Activated CD8-positive, alpha-beta T cell treated with anti-CD3 and anti-CD28 coated beads, Interleukin-2, amount 10 ng/mL, durations not matched to agents 7 days and 5 days (primary cell): ENCODE measurements at regions not wholly inside any gene's neighbourhood (a gene's known extent, or its start where the extent isn't known, plus 50 kb on each side); places are given as distances from the start of the nearest gene placed in this dataset.
A peak's percentile ranks its signal among the peaks of the same experiment; 100 is the strongest.

Source experiments
- ATAC-seq: fragments of 150-1000 bp; cut with Tn5 transposase; one replicate; pipeline ENCODE4 v1.10.0; 2021; ENCODE audit warnings: moderate library complexity
- CTCF ChIA-PET: fragments of 350-600 bp; sonication (Branson Sonifier 250); formaldehyde crosslinking; loops from one replicate; lab custom pipeline; 2021; ENCODE audit warnings: antibody characterized with exemption; lab: Charles Lee
- POLR2A ChIA-PET: fragments of 350-600 bp; sonication (Branson Sonifier 250); formaldehyde crosslinking; loops from one replicate; lab custom pipeline; 2021; ENCODE audit warnings: antibody characterized with exemption; lab: Charles Lee
- DNase-seq: peaks from one replicate; pipeline ENCODE4 v3.0.0-alpha.2; 2020
- H3K27ac Mint-ChIP-seq: one replicate; pipeline ENCODE4 v1.8.0; 2021; ENCODE audit warnings: mild to moderate bottlenecking, mixed read lengths
- H3K27me3 Mint-ChIP-seq: one replicate; pipeline ENCODE4 v1.8.0; 2021; ENCODE audit warnings: low read depth, mixed read lengths
- H3K36me3 Mint-ChIP-seq: one replicate; pipeline ENCODE4 v1.8.0; 2021; ENCODE audit warnings: low read depth, mixed read lengths
- H3K4me1 Mint-ChIP-seq: one replicate; pipeline ENCODE4 v1.8.0; 2021; ENCODE audit warnings: low read depth, mixed read lengths
- H3K4me3 Mint-ChIP-seq: one replicate; pipeline ENCODE4 v1.8.0; 2021; ENCODE audit warnings: mild to moderate bottlenecking, mixed read lengths
- H3K9me3 Mint-ChIP-seq: one replicate; pipeline ENCODE4 v1.8.0; 2022; ENCODE audit warnings: mixed read lengths; ENCODE audit not compliant: insufficient read depth

DNA sequence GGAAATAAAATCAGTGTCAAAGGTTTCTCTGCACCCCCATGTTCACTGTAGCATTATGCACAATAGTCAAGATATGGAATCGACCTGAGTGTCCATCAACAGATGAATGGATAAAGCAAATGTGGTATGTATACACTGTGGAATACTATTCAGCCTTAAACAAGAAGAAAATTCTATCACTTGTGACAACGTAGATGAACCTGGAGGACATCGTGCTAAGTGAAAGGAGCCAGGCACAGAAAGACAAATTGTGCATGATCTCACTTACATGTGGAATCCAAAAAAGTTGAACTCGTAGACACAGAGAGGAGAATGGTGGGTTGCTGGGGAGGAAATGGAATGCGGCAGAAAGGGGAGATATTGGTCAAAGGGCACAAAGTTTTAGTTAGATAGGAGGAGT, 136.3 kb upstream of the ESR1 start:
- ChIA-PET POLR2A (no interaction called here), CTCF (no interaction called here)
- H3K27me3 Mint-ChIP-seq, result peaks cover 3% of the 10 kb centered on the region
- H3K9me3 Mint-ChIP-seq, result no peaks in the 10 kb centered on the region
- no peak for DNase-seq
- no peak overlapping the region for H3K4me3 Mint-ChIP-seq
- ATAC-seq, result no peak
- no peak overlapping the region for H3K27ac Mint-ChIP-seq
- peaks cover 3% of the 10 kb centered on the region for H3K4me1 Mint-ChIP-seq
- no peaks in the 10 kb centered on the region for H3K36me3 Mint-ChIP-seq

DNA sequence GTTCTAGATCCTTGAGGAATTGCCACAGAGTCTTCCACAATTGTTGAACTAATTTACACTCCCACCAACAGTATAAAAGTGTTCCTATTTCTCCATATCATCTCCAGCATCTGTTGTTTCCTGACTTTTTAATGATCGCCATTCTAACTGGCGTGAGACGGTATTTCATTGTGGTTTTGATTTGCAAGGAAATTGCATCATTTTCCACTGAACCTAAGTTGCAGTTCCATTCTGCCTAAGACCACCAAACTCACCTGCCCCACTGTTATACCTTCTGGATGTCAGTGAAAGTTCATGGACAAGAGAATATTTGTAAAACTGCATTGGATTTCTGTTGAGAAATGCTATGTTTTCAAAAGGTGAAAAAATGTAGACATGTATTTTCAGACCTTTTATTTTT, 132.9 kb upstream of the ESR1 start:
- POLR2A ChIA-PET, result no interaction called here
- Mint-ChIP-seq H3K9me3 (no peaks in the 10 kb centered on the region), H3K27me3 (peaks cover 3% of the 10 kb centered on the region), H3K27ac (no peak overlapping the region), H3K4me3 (no peak overlapping the region), H3K36me3 (no peaks in the 10 kb centered on the region), H3K4me1 (peaks cover 3% of the 10 kb centered on the region)
- DNase-seq (no peak), ATAC-seq (no peak)
- CTCF ChIA-PET, result interaction anchor here (1.6 to 2.9 kb wide), 2 partner anchors 594 to 682 kb away, joined by 3 to 9 read pairs; no protein-coding TSS in a partner anchor

DNA sequence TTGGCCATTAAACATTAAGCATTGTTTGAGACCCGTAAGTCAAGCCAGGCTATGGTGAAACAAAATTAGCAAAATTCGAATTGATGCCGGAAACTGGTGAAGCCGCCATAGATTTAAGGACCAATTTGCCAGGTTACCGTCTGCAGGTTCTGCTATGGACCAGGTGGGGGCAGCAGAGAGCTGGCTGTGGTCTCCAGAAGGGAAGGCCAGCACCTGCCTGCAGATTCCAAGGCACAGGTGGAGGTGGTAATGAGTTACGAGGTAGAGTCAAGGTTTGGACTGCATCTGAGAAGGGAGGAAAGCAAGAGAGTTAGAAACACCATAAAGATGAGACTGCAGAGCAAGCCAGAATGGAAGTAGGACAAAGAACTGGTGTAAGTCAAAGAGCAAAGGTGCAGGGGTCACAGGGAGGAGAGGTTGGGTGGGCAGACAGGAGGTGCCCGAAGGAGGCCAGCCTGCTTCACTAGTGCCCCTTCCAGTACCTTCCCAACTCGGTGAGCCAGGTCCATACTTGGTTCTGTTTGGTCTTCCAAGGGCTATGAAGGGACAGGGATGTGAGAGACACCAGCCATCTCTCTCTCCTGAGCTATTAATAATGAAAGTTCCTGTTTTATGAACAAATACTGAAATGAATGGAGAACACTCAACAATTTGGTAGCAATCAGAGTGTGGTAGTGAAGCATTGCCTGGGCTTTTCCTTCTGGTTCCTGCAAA, 131.6 kb upstream of the ESR1 start:
- ChIA-PET POLR2A (no interaction called here), CTCF (interaction anchor here (1.0 to 2.9 kb wide), 12 partner anchors 9 to 681 kb away, joined by 3 to 15 read pairs (median 4); no protein-coding TSS in a partner anchor)
- Mint-ChIP-seq H3K4me1 (peaks cover 3% of the 10 kb centered on the region), H3K27me3 (peaks cover 3% of the 10 kb centered on the region), H3K27ac (no peak overlapping the region), H3K9me3 (no peaks in the 10 kb centered on the region), H3K36me3 (no peaks in the 10 kb centered on the region), H3K4me3 (no peak overlapping the region)
- DNase-seq (peak; percentile 62), ATAC-seq (peak; percentile 82)

DNA sequence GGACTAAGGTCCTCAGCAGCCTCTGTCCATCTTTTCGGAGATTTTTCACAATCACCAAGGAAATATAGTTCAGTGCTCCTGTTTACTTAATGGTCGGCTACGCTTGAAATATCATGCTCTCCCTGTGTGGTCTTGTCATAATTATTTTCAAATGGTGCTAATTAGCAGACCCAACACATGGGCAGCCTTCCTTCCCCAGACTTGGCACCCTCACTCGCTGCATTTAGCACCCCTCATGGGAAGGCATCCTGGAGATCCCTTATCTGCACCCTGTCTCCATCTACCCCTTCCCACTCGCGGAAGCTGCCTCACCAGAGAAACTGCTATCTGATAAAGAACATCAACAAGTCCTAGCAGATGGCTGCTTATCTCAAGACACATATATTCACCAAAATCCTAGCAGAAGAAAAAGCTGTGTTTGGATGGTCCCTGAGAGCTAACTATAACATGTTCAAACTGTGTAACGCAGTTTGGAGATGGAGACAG, 131.0 kb upstream of the ESR1 start:
- POLR2A ChIA-PET, result no interaction called here
- CTCF ChIA-PET, result interaction anchor here (1.0 to 2.9 kb wide), 10 partner anchors 10 to 662 kb away, joined by 3 to 15 read pairs (median 4); no protein-coding TSS in a partner anchor
- DNase-seq (no peak), ATAC-seq (no peak)
- H3K4me1 Mint-ChIP-seq, result peaks cover 8% of the 10 kb centered on the region
- H3K9me3 Mint-ChIP-seq, result no peaks in the 10 kb centered on the region
- H3K4me3 Mint-ChIP-seq, result no peak overlapping the region
- H3K27me3 Mint-ChIP-seq, result peaks cover 5% of the 10 kb centered on the region
- H3K27ac Mint-ChIP-seq, result no peak overlapping the region
- no peaks in the 10 kb centered on the region for H3K36me3 Mint-ChIP-seq

DNA sequence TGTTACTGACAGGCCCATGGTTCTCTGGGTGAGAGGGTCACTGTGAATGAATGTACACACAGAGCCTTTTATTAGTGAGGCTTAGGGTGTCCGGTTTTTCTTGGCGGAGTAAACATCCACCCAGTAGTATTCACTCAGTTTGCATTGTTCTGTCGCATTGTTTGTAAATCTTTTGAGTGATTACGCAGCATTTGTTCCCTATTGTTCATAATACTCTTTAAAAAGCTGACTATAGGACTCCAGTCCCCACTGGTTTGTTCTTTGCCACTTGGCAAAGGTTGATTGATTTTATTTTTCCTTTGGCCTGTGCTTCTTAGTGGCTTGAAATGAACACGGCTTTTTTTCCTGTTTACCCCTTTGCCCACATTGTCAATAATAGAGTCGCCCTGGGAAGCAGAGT, 130.1 kb upstream of the ESR1 start:
- Mint-ChIP-seq H3K27ac (no peak overlapping the region), H3K4me3 (no peak overlapping the region), H3K36me3 (no peaks in the 10 kb centered on the region), H3K4me1 (peaks cover 14% of the 10 kb centered on the region), H3K9me3 (no peaks in the 10 kb centered on the region), H3K27me3 (peaks cover 5% of the 10 kb centered on the region)
- ATAC-seq (no peak), DNase-seq (no peak)
- CTCF ChIA-PET, result interaction anchor here (1.0 to 2.9 kb wide), 4 partner anchors 11 to 593 kb away, joined by 3 to 15 read pairs (median 6); no protein-coding TSS in a partner anchor
- POLR2A ChIA-PET, result no interaction called here

DNA sequence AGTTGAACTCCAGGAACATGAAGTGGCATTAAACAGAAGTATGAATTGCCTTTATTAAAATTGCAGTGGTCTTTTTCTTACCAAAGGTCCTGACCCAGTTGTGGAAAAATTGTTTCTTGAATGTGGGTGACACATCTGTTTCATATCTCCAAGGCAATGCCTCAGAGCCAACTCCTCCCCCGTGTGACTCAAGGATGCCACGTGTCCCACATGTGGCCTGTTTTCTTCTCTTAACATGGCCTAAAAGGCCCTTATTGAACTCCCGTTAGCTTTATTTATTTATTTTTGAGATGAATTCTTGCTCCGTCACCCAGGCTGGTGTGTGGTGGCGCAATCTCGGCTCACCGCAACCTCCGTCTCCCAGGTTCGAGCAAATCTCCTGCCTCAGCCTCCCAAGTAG, 128.4 kb upstream of the ESR1 start:
- Mint-ChIP-seq H3K27me3 (peaks cover 7% of the 10 kb centered on the region), H3K4me1 (peaks cover 14% of the 10 kb centered on the region), H3K27ac (no peak overlapping the region), H3K9me3 (no peaks in the 10 kb centered on the region), H3K36me3 (no peaks in the 10 kb centered on the region), H3K4me3 (no peak overlapping the region)
- no peak for ATAC-seq
- CTCF ChIA-PET, result interaction anchor here (0.9 to 1.3 kb wide), 3 partner anchors 31 to 592 kb away, joined by 3 read pairs; no protein-coding TSS in a partner anchor
- no peak for DNase-seq
- POLR2A ChIA-PET, result no interaction called here

DNA sequence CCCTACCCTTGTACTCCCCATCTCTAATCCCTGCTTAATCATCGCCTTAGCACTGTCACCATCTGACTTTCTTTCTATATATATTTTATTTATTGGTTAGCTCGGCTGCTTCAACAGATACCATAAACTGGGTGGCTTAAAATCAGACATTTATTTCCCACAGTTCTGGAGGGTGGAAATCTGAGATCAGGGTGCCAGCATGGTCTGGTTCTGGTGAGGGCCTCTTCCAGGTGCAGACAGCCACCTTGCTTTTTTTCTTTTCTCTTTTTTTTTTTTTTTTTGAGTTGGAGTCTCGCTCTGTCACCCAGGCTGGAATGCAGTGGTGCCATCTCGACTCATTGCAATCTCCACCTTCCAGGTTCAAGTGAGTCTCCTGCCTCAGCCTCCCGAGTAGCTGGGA, 127.5 kb upstream of the ESR1 start:
- Mint-ChIP-seq H3K27me3 (peaks cover 9% of the 10 kb centered on the region), H3K4me3 (no peak overlapping the region), H3K36me3 (no peaks in the 10 kb centered on the region), H3K9me3 (no peaks in the 10 kb centered on the region), H3K4me1 (peaks cover 14% of the 10 kb centered on the region), H3K27ac (no peak overlapping the region)
- ATAC-seq (no peak), DNase-seq (no peak)
- POLR2A ChIA-PET, result interaction anchor here (1.4 kb wide), 1 partner anchor 10 kb away, joined by 5 read pairs; no protein-coding TSS in a partner anchor
- CTCF ChIA-PET, result interaction anchor here (0.9 to 1.3 kb wide), 3 partner anchors 32 to 591 kb away, joined by 3 read pairs; no protein-coding TSS in a partner anchor

DNA sequence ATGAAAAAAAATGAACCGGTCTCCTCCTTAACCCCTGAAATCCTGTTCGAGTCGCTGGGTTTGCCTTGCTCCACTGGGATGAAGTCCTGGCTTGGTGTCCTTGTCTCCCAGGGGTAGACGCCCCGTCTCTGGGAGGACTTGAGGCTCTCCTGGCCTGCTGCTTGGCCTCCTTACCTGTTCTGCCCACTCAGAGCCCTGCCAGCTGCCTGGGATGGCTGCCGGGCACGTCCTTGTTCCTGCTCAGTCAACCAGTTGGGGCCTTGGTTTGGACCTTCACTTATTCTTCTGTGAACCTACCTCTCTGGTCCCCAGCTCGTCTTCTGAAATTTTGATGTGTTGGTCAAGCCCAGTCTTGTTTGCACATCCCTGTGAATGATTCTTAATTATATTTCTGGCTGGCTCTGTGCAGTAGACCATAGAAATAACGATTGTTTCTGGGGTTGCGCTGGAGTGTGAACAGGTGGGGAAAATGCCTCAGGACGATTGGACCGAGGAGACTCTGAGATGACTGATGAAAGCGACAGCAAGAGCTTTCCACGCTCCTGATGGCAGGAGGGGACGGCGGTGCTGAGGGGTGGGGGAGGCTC, 126.5 kb upstream of the ESR1 start:
- CTCF ChIA-PET, result no interaction called here
- no peak for DNase-seq
- peaks cover 9% of the 10 kb centered on the region for H3K27me3 Mint-ChIP-seq
- H3K36me3 Mint-ChIP-seq, result no peaks in the 10 kb centered on the region
- no peaks in the 10 kb centered on the region for H3K9me3 Mint-ChIP-seq
- peaks cover 11% of the 10 kb centered on the region for H3K4me1 Mint-ChIP-seq
- no peak for ATAC-seq
- POLR2A ChIA-PET, result interaction anchor here (1.4 kb wide), 1 partner anchor 9 kb away, joined by 5 read pairs; no protein-coding TSS in a partner anchor
- H3K27ac Mint-ChIP-seq, result no peak overlapping the region
- no peak overlapping the region for H3K4me3 Mint-ChIP-seq

DNA sequence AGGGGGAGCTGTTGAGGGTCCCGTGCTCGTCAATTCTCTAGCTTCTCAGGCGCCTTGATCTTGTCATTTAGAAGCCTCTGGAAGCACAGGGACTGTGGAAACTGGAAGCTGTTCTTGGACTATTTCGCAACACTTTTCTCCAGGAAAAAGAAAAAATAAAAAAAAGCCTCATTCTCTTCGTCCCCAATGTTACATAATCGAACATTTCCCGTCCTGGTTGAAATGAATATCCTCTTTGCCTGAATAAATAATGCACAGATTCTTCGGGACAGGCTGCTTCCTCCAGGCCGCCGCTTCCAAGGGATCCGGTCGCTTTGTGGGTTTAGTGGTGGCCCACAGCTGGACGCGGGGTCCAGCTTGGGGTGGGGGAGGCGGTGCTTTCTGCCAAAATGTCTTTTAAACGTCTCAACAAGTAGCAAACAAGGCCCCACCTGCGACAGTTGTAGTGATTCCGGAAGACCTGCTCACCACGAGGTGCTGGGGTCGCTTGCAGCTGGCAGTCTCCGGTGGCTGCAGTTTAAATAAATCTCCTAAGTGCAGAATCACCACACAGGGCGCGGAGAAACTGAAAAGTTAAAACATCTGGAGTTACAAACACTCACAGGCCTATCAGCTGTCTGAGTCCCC, 125.9 kb upstream of the ESR1 start:
- Mint-ChIP-seq H3K27ac (no peak overlapping the region), H3K27me3 (peaks cover 8% of the 10 kb centered on the region), H3K4me1 (peaks cover 11% of the 10 kb centered on the region), H3K36me3 (no peaks in the 10 kb centered on the region), H3K4me3 (no peak overlapping the region), H3K9me3 (no peaks in the 10 kb centered on the region)
- ATAC-seq (no peak), DNase-seq (peak; percentile 24)
- ChIA-PET CTCF (no interaction called here), POLR2A (no interaction called here)

DNA sequence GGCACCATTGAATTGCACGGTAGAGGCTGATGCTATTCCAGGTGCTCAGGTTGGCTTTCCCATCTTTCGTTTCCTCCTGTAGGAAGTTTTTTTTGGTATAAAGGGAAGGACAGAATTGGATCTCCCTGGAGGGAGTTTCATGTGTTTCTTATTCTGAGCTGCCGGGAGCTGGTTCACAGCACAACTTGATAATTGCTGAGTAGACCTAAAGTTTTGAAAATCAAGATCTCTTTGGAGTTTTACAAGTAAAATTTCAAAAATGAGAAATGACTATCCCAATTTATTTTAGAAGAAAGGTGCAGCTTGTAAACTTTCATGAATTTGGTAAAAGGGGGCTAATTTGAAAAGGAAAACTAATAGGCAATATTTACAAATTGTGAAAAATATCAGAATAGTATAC, 125.2 kb upstream of the ESR1 start:
- Mint-ChIP-seq H3K27ac (no peak overlapping the region), H3K9me3 (no peaks in the 10 kb centered on the region), H3K27me3 (peaks cover 6% of the 10 kb centered on the region), H3K4me3 (no peak overlapping the region), H3K4me1 (peaks cover 11% of the 10 kb centered on the region), H3K36me3 (no peaks in the 10 kb centered on the region)
- DNase-seq (no peak), ATAC-seq (no peak)
- ChIA-PET POLR2A (no interaction called here), CTCF (no interaction called here)

DNA sequence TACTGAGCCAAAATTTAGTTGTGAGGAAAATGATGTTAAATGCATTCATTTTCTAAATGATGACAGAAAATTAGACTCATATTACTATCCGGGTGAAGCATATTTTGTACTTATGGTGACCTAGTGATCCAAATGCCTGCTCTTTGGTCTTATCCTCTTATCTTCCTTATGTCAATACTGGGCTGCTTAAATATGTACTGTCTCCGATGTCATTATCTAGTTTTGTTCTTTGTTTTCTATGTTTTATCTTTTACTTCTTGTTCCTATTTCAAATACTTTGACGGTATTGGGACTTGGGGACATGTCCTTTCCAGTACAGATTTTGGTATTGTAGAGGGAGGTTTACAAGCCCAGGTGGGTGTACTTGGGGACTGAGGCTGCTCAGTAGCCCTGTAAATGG, 124.6 kb upstream of the ESR1 start:
- peaks cover 11% of the 10 kb centered on the region for H3K4me1 Mint-ChIP-seq
- CTCF ChIA-PET, result no interaction called here
- no peak overlapping the region for H3K4me3 Mint-ChIP-seq
- H3K36me3 Mint-ChIP-seq, result no peaks in the 10 kb centered on the region
- no peak overlapping the region for H3K27ac Mint-ChIP-seq
- no peak for ATAC-seq
- no peaks in the 10 kb centered on the region for H3K9me3 Mint-ChIP-seq
- POLR2A ChIA-PET, result no interaction called here
- H3K27me3 Mint-ChIP-seq, result peaks cover 6% of the 10 kb centered on the region
- no peak for DNase-seq

DNA sequence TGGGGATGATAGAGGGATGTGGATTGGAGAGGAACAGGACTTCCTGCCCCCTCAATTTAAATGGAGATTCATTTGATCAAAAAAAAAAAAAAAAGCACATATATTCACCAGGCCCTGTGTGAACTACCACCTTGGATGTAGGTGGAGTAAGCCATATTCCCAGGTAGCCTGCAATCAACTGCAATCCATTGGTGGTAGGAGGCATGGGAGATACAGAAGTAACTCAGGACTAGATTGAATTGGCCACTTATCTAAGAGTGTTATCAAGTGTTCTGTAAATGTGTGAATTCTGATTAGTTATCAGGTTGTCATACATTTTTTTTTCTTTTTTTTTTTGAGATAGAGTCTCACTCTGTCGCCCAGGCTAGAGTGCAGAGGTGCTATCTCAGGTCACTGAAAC, 124.1 kb upstream of the ESR1 start:
- no peaks in the 10 kb centered on the region for H3K36me3 Mint-ChIP-seq
- DNase-seq (no peak), ATAC-seq (no peak)
- H3K27me3 Mint-ChIP-seq, result peaks cover 9% of the 10 kb centered on the region
- no peak overlapping the region for H3K4me3 Mint-ChIP-seq
- CTCF ChIA-PET, result no interaction called here
- H3K4me1 Mint-ChIP-seq, result peaks cover 11% of the 10 kb centered on the region
- no peak overlapping the region for H3K27ac Mint-ChIP-seq
- POLR2A ChIA-PET, result no interaction called here
- H3K9me3 Mint-ChIP-seq, result no peaks in the 10 kb centered on the region
